H1 (cell line): ENCODE measurements at regions not wholly inside any gene's neighbourhood (a gene's known extent, or its start where the extent isn't known, plus 50 kb on each side); places are given as distances from the start of the nearest gene placed in this dataset.

ENCODE experiments used
- CTCF ChIA-PET: fragments of 300-600 bp; sonication (Branson Sonifier 250); formaldehyde crosslinking; loops from one replicate; lab custom pipeline; 2021; ENCODE audit not compliant: partially characterized antibody; lab: Charles Lee
- POLR2A ChIA-PET: fragments of 300-600 bp; sonication (Branson Sonifier 250); formaldehyde crosslinking; loops from one replicate; lab custom pipeline; 2021; ENCODE audit warnings: inconsistent platforms; ENCODE audit not compliant: partially characterized antibody; lab: Charles Lee
- DNase-seq, 2 experiments: peaks; one replicate each; pipeline versions ENCODE4 v3.0.0 to v3.0.0-alpha.2; 2010 to 2022; ENCODE audit warnings: low spot score in 2 of 2, low read depth in 1 of 2, mixed read lengths in 1 of 2
- FAIRE-seq: peaks from 2 replicates; lab custom pipeline; 2011; peaks lifted over from hg19 to GRCh38; lab: Jason Lieb, UNC
- H2AFZ ChIP-seq: 2 replicates; pipeline ENCODE4 v1.8.1; 2012; ENCODE audit warnings: low read length, inconsistent platforms
- H2AK5ac ChIP-seq: 2 replicates; pipeline ENCODE4 v1.6.1; 2013; ENCODE audit warnings: low read depth, low read length
- H2BK120ac ChIP-seq: replicated peaks from 2 replicates; pipeline ENCODE3; 2013; ENCODE audit warnings: low read depth, low read length, inconsistent platforms
- H2BK12ac ChIP-seq: 2 replicates; pipeline ENCODE4 v1.6.1; 2013; ENCODE audit warnings: low read depth, low read length
- H2BK15ac ChIP-seq: 2 replicates; pipeline ENCODE4 v1.6.1; 2013; ENCODE audit warnings: low read length
- H2BK20ac ChIP-seq: 2 replicates; pipeline ENCODE4 v1.6.1; 2013; ENCODE audit warnings: low read length
- H2BK5ac ChIP-seq: 2 replicates; pipeline ENCODE4 v1.6.1; 2013; ENCODE audit warnings: low read depth, low read length
- H3K14ac ChIP-seq: 2 replicates; pipeline ENCODE4 v1.6.1; 2013; ENCODE audit warnings: inconsistent platforms; ENCODE audit not compliant: insufficient read length
- H3K18ac ChIP-seq: 2 replicates; pipeline ENCODE4 v1.6.1; 2013; ENCODE audit warnings: low read length; ENCODE audit errors: extremely low read depth
- H3K23ac ChIP-seq: 2 replicates; pipeline ENCODE4 v1.6.1; 2013; ENCODE audit warnings: inconsistent platforms; ENCODE audit not compliant: insufficient read length
- H3K23me2 ChIP-seq: 2 replicates; pipeline ENCODE4 v1.6.1; 2013; ENCODE audit warnings: low read depth, low read length
- H3K27ac ChIP-seq: 2 replicates; pipeline ENCODE4 v1.6.1; 2011; ENCODE audit warnings: low read depth, low read length, inconsistent platforms
- H3K27me3 ChIP-seq, 4 experiments: replicated peaks in 1 of 4; 1 replicate in 1 of 4; 2 replicates in 3 of 4; pipeline versions ENCODE4 v1.6.1 to v1.8.1; 2011 to 2013; ENCODE audit warnings: low read length in 3 of 4, mild to moderate bottlenecking in 3 of 4, inconsistent platforms in 2 of 4, mixed read lengths in 2 of 4, moderate library complexity in 1 of 4; ENCODE audit not compliant: control insufficient read depth in 3 of 4, insufficient read depth in 3 of 4; ENCODE audit errors: extremely low read depth in 1 of 4
- H3K36me3 ChIP-seq, 4 experiments: 2 replicates each; pipeline versions ENCODE4 v1.6.1 to v1.8.1; 2011 to 2013; ENCODE audit warnings: mild to moderate bottlenecking in 4 of 4, low read length in 3 of 4, moderate library complexity in 2 of 4, control low read depth in 1 of 4, inconsistent platforms in 1 of 4; ENCODE audit not compliant: insufficient read depth in 4 of 4, control insufficient read depth in 2 of 4
- H3K4ac ChIP-seq: replicated peaks from 2 replicates; pipeline ENCODE3; 2013; ENCODE audit warnings: low read length, low read depth, mixed read lengths, inconsistent platforms; ENCODE audit not compliant: insufficient read length
- H3K4me1 ChIP-seq, 4 experiments: replicated peaks in 1 of 4; 1 replicate in 1 of 4; 2 replicates in 3 of 4; pipeline versions ENCODE4 v1.6.1 to v1.8.1; 2011 to 2013; ENCODE audit warnings: low read length in 3 of 4, inconsistent platforms in 2 of 4, mixed read lengths in 1 of 4; ENCODE audit not compliant: insufficient read depth in 4 of 4, control insufficient read depth in 3 of 4
- H3K4me2 ChIP-seq, 2 experiments: 2 replicates each; pipeline versions ENCODE4 v1.6.1 to v1.8.1; 2011 to 2013; ENCODE audit warnings: low read depth in 2 of 2, low read length in 2 of 2, control low read depth in 1 of 2, inconsistent platforms in 1 of 2, mild to moderate bottlenecking in 1 of 2; ENCODE audit not compliant: insufficient read depth in 1 of 2
- H3K4me3 ChIP-seq, 4 experiments: fragments of 200-600, 300-600 bp in 1 of 4; sonication (generic), shearing (Covaris generic), sonication (Bioruptor Twin) in 1 of 4; 2 replicates each; pipeline versions ENCODE4 v1.5.1 to v1.8.1; 2011 to 2016; ENCODE audit warnings: low read length in 4 of 4, low read depth in 3 of 4, control low read depth in 2 of 4, inconsistent platforms in 2 of 4, mild to moderate bottlenecking in 2 of 4, mixed read lengths in 1 of 4, moderate library complexity in 1 of 4; ENCODE audit not compliant: insufficient read depth in 2 of 4; ENCODE audit errors: extremely low read depth in 1 of 4
- H3K56ac ChIP-seq: replicated peaks from 2 replicates; pipeline ENCODE3; 2013; ENCODE audit warnings: low read depth, mild to moderate bottlenecking, mixed read lengths, low read length, inconsistent platforms; ENCODE audit not compliant: insufficient read length
- H3K79me1 ChIP-seq: 2 replicates; pipeline ENCODE4 v1.6.1; 2013; ENCODE audit warnings: low read depth, low read length, control low read depth
- H3K79me2 ChIP-seq, 2 experiments: 2 replicates each; pipeline versions ENCODE4 v1.6.1 to v1.8.1; 2012 to 2013; ENCODE audit warnings: low read length in 2 of 2, mild to moderate bottlenecking in 2 of 2, inconsistent platforms in 1 of 2; ENCODE audit not compliant: insufficient read depth in 2 of 2, control insufficient read depth in 1 of 2
- H3K9ac ChIP-seq, 4 experiments: replicated peaks in 1 of 4; 1 replicate in 1 of 4; 2 replicates in 3 of 4; pipeline versions ENCODE4 v1.6.1 to v1.8.1; 2011 to 2013; ENCODE audit warnings: low read depth in 3 of 4, low read length in 3 of 4, control low read depth in 2 of 4, mild to moderate bottlenecking in 2 of 4, moderate library complexity in 2 of 4, inconsistent platforms in 1 of 4; ENCODE audit errors: extremely low read depth in 1 of 4
- H3K9me3 ChIP-seq, 2 experiments: 2 replicates each; pipeline versions ENCODE4 v1.6.1 to v1.8.1; 2012 to 2013; ENCODE audit warnings: mild to moderate bottlenecking in 2 of 2, moderate library complexity in 2 of 2, control low read depth in 1 of 2, inconsistent platforms in 1 of 2, low read depth in 1 of 2, low read length in 1 of 2, mixed read lengths in 1 of 2; ENCODE audit not compliant: insufficient read depth in 2 of 2
- H4K20me1 ChIP-seq, 2 experiments: replicated peaks in 1 of 2; 2 replicates each; pipeline versions ENCODE3 to v1.8.1; 2011 to 2013; ENCODE audit warnings: inconsistent platforms in 2 of 2, low read length in 2 of 2, mild to moderate bottlenecking in 1 of 2; ENCODE audit not compliant: insufficient read depth in 2 of 2, control insufficient read depth in 1 of 2
- H4K5ac ChIP-seq: 2 replicates; pipeline ENCODE4 v1.6.1; 2013; ENCODE audit warnings: low read length, low read depth, mixed read lengths, inconsistent platforms; ENCODE audit not compliant: insufficient read length
- H4K8ac ChIP-seq: 2 replicates; pipeline ENCODE4 v1.8.0; 2013; ENCODE audit warnings: mild to moderate bottlenecking, moderate library complexity, low read length, inconsistent platforms; ENCODE audit not compliant: insufficient read depth; ENCODE audit errors: extremely low read depth
- H4K91ac ChIP-seq: replicated peaks from 2 replicates; pipeline ENCODE3; 2013; ENCODE audit warnings: low read length, mixed read lengths, inconsistent platforms; ENCODE audit not compliant: insufficient read length
- ASH2L ChIP-seq: fragments of 200-600, 300-600 bp; sonication (generic); IDR thresholded peaks from one replicate; pipeline ENCODE4 v1.7.1; 2017; ENCODE audit warnings: low read length
- CBX5 ChIP-seq: fragments of 300-800, 300-1000 bp; sonication (generic); IDR thresholded peaks from 2 replicates; pipeline ENCODE4 v1.7.1; 2016; ENCODE audit warnings: antibody characterized with exemption, low read length, low read depth
- EGR1 ChIP-seq: IDR thresholded peaks from 2 replicates; pipeline ENCODE4 v1.6.1; 2011; ENCODE audit warnings: low read depth, low read length, borderline replicate concordance
- GABPA ChIP-seq: IDR thresholded peaks from 2 replicates; pipeline ENCODE4 v1.6.1; 2011; ENCODE audit warnings: mild to moderate bottlenecking, low read length, moderate library complexity, borderline replicate concordance; ENCODE audit not compliant: insufficient read depth
- MAFK ChIP-seq: IDR thresholded peaks from 2 replicates; pipeline ENCODE4 v1.6.1; 2012; ENCODE audit warnings: low read depth, mild to moderate bottlenecking, improper control_type of control experiment, low read length
- NRF1 ChIP-seq: IDR thresholded peaks from 2 replicates; pipeline ENCODE4 v1.6.1; 2011; ENCODE audit warnings: mild to moderate bottlenecking, low read depth, low read length, improper control_type of control experiment
- RBBP5 ChIP-seq: IDR thresholded peaks from 2 replicates; pipeline ENCODE4 v1.7.1; 2012; ENCODE audit warnings: low read depth, mild to moderate bottlenecking, inconsistent platforms, low read length, moderate library complexity, borderline replicate concordance
- SAP30 ChIP-seq: fragments of 300-600 bp; sonication (generic); IDR thresholded peaks from 2 replicates; pipeline ENCODE4 v1.7.1; 2012; ENCODE audit warnings: low read length, moderate library complexity, mild to moderate bottlenecking, inconsistent platforms; ENCODE audit not compliant: insufficient read depth, insufficient replicate concordance
- SP4 ChIP-seq: IDR thresholded peaks from 2 replicates; pipeline ENCODE4 v1.6.1; 2012; ENCODE audit warnings: low read length, inconsistent platforms
- WGBS, 2 experiments: shearing (Covaris generic) in 1 of 2; methylation state at CpG; one replicate each; pipeline versions ENCODE4 v1.1.6 to v1.1.7; 2013 to 2015; ENCODE audit warnings: low lambda C conversion rate in 2 of 2, mixed read lengths in 2 of 2, inconsistent platforms in 1 of 2, low coverage in 1 of 2, missing lambda C conversion rate in 1 of 2; ENCODE audit not compliant: insufficient replicate concordance in 2 of 2, insufficient coverage in 1 of 2, insufficient read length in 1 of 2; ENCODE audit errors: extremely low coverage in 1 of 2, missing lambda C conversion rate in 1 of 2; 5-methylcytosine and 5-hydroxymethylcytosine counted together

- CTCF ChIA-PET: no interaction called here
- TF ChIP-seq CBX5 (no peak), MAFK (no peak), SAP30 (no peak), ASH2L (no peak), NRF1 (no peak), RBBP5 (no peak), EGR1 (no peak), SP4 (no peak), GABPA (no peak)
- no peak for FAIRE-seq
These were observed 261.5 kb upstream of the CCDC196 start for GRCh38 chr14:66224492-66225178.

More at GRCh38 chr14:66224492-66225178, 261.5 kb upstream of the CCDC196 start:
- Histone ChIP-seq H4K5ac (no peak overlapping the region), H3K56ac (no peak overlapping the region), H3K79me1 (no peaks in the 10 kb centered on the region), H3K23ac (no peak overlapping the region), H2BK20ac (no peak overlapping the region), H2AFZ (no peak overlapping the region), H3K18ac (no peak overlapping the region), H2AK5ac (no peak overlapping the region), H4K20me1 (no peaks in the 10 kb centered on the region), H2BK12ac (no peak overlapping the region), H4K8ac (no peak overlapping the region), H3K27ac (no peak overlapping the region), H2BK5ac (no peak overlapping the region), H3K4me3 (no peak overlapping the region), H3K36me3 (no peaks in the 10 kb centered on the region), H3K9me3 (peaks cover 0 to 6% of the 10 kb centered on the region in 2 experiments; a peak in 1 of 4 replicates), H3K4me2 (no peak overlapping the region), H3K4me1 (no peaks in the 10 kb centered on the region), H3K79me2 (no peaks in the 10 kb centered on the region), H2BK120ac (no peak overlapping the region), H3K4ac (no peak overlapping the region), H3K27me3 (no peaks in the 10 kb centered on the region), H2BK15ac (no peak overlapping the region), H3K9ac (no peak overlapping the region), H3K23me2 (no peaks in the 10 kb centered on the region), H3K14ac (no peak overlapping the region), H4K91ac (no peak overlapping the region)
- 92% methylated on average over 4 of the region's 5 CpGs; no CpG with 5 or more reads in 1 of the 2 experiments for WGBS, 2 experiments
- POLR2A ChIA-PET: no interaction called here
- no peak for DNase-seq
